ENCODE measurements at regions not wholly inside any gene's neighbourhood (a gene's known extent, or its start where the extent isn't known, plus 50 kb on each side); places are given as distances from the start of the nearest gene placed in this dataset.

DNA sequence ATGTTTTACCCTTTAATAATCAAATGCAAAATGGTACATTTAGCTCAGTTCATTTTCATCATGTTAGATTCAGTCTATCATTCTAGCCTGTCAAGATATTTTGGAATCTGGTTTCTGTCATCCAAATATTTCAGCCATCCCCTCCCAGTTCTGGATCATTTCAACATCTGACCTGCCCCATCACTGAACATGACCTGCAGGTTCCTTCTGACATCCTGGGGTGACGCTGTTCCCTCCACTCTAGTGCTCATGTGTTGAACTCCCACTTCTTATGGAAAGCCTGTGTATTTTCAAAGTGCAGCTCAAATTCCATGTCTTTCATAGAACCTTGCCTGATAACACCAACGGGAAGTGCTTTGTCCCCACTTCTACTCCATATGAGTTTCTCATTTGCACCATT, 320.0 kb upstream of the TNP1 start:
- DNase-seq: no peak

- no peak for DNase-seq
Observed at GRCh38 chr2:217178341-217178740, 318.5 kb upstream of the TNP1 start.

DNA sequence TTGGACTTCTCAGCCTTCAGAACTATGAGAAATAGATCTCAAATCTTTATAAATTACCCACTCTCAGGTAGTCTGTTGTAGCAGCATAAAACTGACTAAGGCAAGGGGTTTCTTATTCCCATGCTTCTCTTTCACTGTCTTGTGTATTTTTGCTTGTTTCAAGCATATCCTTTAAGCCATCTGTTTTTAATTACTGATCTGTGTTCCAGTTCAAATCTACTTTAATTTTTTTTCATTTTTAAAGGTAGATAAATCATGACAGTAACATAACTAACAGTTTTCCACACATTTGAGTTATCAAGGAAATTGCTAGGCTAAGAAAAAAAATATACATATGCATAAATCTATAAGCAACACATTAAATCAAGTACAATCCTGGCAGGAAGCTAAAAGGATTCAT, 317.9 kb upstream of the TNP1 start:
- DNase-seq: no peak

DNA sequence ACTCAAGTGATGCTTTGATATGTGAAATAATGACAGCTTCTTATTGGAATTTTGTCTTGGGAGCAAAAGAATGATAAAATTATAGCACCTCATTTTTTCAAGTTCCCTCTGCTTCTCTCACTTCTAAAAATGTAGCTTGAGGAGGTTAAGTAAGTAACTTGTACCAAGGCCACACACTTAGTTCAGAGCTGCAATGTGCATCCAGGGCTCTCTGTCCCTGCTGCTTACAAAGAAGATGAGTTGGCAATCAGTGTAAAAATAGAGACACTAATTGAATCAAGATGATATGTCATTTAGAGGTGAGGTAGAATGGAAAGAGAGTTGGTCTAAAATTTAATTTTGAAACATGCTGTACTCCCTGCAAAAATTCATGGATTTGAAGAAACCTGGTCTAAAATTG, 312.0 kb upstream of the TNP1 start:
- no peak for DNase-seq

DNA sequence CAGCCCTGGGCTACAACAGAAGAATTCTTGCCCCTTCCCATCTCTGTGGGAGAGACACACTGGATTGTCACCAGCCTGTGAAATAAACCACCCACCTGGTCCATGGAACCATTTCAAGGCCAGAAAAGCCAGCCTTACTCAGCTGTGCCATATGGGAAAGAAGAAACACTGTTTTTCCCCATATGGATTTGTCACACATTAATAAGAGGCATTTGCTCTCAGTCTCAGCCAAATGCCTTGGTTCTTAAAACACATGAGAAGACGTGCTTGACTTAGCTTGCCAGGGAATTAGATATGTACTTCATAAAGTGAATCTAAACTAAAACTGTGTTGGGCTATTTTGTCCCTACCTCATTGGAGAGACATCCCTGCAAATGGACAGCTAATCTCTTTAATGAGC, 308.6 kb upstream of the TNP1 start:
- DNase-seq: no peak

DNA sequence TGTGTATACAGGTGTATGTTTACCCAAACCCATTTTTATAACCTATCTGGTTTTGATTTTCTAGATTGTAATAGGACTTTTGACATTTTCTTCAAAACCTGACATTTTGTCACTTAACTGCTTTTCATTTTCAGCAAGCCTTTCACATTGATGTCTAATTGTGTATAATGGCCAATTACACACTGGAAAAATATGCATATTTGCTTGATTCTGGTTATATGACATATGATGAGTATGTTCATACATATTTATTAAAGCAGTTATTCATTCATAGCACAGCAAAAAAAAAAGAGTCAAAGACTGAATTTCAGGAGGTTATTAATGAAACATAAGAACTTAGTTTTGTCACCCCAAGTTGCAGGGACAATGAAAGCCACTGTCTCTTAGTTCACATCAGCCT, 307.7 kb upstream of the TNP1 start:
- no peak for DNase-seq

DNA sequence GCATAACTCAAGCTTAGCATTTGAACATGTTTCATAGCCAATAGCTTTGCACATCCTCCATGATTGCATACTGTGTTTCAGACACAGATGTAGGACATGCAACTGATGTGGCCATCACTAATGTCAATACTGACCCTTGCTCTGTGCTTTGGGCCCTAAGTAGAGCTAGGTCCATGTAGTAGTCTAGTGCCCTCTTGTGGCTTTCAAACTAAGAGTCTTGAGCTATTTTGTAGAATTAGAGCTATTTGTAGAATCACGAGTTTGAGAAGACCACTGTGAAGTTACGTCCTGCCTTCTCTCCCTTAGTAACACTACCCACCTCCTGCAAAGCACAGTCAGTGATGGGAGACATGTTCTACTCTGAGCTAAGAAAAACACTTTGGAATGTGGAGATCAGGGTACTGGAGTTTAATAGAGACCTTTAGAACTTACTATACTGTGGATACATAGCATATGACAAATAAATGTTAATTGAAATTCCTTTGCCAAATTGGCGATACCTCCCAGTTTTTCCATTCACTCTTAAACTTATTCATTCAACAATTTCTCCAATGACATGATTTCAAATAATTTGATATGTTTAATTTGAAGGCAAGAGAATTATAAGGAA, 306.5 kb upstream of the TNP1 start:
- DNase-seq: peak; percentile 41

- DNase-seq: no peak
Observed at GRCh38 chr2:217165547-217165946, 305.7 kb upstream of the TNP1 start.

GRCh38 chr2:217163987-217164386, 304.1 kb upstream of the TNP1 start:
- DNase-seq: no peak

- peak; percentile 38 for DNase-seq
Observed at GRCh38 chr2:217162533-217162932, 302.7 kb upstream of the TNP1 start.

- no peak for DNase-seq
Observed at GRCh38 chr2:217160978-217161973, 301.4 kb upstream of the TNP1 start.

DNA sequence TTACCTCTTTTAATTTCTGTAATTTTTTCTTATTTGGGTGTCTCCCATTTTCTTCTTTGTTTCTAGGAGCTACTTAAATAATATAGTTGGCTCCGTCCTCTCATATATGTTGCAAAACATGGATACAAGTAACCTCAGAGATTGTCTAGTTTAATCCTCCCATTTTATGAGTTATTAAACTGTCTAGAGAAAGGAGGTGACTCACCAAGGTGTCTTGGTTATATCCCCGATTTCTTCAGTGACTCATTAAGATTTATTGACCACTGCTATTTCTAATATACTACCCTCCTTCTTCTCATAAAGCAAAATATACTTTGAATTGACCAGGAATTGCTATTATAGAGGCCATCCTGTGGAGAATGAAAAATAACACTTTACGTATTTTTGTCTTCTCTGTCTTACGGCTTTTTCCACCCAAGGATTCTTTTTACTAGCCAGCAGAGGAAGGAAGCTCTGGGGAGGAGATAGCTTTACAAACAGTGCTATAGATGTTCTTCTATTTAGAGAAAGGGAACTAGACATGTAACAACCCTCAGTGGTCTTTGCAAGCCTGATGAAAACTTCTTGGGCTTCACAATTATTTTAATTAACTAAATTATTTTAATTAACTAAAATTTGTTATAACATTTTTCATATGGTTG, 300.4 kb upstream of the TNP1 start:
- DNase-seq: no peak

- DNase-seq: no peak
Observed at GRCh38 chr2:217158928-217159327, 299.1 kb upstream of the TNP1 start.

DNA sequence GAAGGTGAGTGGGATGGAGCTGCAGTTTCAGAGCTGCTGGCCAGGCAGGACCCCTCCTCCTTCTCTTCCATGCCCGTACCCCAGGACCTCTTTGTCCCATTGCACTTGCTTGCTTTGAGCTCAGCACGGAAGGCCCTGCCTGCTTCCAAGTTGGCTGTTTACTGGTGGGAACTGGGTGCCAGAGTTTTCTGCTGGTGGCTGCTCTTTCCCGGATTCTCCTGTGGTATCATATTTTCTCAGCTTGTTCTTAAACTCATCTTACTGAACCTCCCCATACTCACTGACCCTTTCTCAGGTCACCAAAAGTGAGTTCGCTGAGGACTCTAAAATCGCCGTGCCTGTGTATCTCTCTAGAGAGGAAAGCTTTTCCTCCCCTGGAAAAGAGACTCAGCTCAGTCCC, 297.7 kb upstream of the TNP1 start:
- DNase-seq: no peak

- DNase-seq: no peak
Observed at GRCh38 chr2:217156801-217157200, 296.9 kb upstream of the TNP1 start.

DNA sequence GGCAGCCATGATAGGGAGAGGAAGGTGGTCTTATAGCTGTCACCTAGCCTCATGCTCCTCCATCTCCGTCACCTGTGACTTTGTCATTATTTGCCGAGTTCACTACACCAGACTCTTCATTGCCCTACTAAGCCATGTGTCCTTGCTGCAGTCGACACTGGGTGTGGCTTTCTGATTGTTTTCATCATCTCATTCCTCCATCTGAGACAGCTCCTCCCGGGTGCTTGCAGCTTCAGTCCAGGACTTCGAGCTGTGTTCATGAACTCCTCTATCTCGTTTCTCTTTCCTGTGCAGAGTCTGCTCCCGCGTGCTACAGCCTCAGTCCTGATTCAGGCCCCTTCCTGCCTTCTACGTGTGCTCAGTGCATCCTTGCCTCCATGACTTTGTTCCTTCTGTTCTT, 295.1 kb upstream of the TNP1 start:
- DNase-seq: no peak

- DNase-seq: no peak
Observed at GRCh38 chr2:217153510-217153909, 293.6 kb upstream of the TNP1 start.

GRCh38 chr2:217152831-217153230, 293.0 kb upstream of the TNP1 start:
- no peak for DNase-seq

DNA sequence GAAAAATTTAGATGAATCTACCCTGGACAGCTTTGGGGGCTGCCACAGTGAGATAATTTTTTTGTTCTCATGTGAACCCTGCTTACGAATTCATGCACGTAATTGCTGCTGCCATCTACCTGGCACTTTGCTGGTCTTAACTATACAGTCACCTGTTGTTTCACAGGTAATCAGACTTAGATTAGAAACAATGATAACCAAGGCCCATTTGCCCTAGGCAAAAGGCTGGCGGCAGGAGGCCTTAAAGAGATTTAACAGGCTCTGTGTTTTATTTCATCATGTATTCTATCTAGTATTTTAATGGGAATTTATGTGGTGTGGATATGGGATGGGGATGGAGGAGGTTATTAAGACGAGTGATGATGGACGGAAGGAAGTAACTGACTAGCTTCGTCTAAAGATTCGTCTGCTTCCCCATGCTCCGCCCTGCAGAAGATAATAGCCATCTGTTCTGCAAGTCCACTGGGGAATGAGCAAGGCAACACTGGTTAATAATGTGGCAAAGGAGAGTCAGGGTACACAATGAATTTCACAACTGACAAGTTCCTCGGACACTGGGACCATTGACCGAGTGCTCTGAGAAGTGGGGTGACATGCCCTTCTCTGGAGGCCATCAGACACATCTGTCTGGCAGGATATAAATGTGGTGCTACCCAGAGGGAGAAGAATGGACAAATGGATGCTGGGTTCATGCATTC, 291.8 kb upstream of the TNP1 start:
- no peak for DNase-seq

DNA sequence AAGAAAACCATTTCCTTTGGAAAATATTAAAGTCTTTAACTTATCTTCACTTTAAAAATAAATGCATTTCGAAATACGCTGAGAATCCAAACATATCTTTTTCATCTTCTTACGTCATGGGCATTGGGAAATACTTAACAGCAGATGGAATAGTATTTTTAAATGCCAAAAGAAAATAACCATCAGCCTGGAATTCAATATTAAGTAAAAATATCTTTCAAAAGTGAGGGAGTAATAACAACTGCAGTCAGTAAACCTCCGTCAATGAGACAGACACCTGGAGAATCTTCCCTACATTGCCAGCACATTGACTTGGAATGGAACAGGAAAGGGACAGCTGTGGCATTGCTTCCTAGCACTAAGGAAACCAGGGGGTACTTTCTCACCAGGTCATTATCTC, 290.4 kb upstream of the TNP1 start:
- no peak for DNase-seq

- DNase-seq: no peak
Observed at GRCh38 chr2:217149087-217149660, 289.3 kb upstream of the TNP1 start.

GRCh38 chr2:217147818-217148217, 288.0 kb upstream of the TNP1 start:
- no peak for DNase-seq

- no peak for DNase-seq
Observed at GRCh38 chr2:217146956-217147355, 287.1 kb upstream of the TNP1 start.

Measured in NCI-H774 (cell line).